GM12878 (cell line): ENCODE measurements at regions not wholly inside any gene's neighbourhood (a gene's known extent, or its start where the extent isn't known, plus 50 kb on each side); places are given as distances from the start of the nearest gene placed in this dataset.

ENCODE experiments used
- ATAC-seq: fragments of 200-7000 bp; cut with Tn5 transposase; 3 replicates; pipeline ENCODE4 v1.9.1; 2020; ENCODE audit warnings: mild to moderate bottlenecking, moderate library complexity
- BruUV-seq: library from RNA; stranded (reverse); fragments of 400-500 nt; replicated peaks from 2 replicates; lab custom pipeline; 2021; lab: Mats Ljungman, UMichigan
- CTCF ChIA-PET: fragments of 300-600 bp; sonication (Branson Sonifier 250); formaldehyde crosslinking; extraction: SDS; loops from one replicate; lab custom pipeline; 2021; ENCODE audit warnings: inconsistent platforms; lab: Yijun Ruan, JAX
- POLR2A ChIA-PET: fragments of 350-600 bp; formaldehyde crosslinking; extraction: SDS; loops from one replicate; lab custom pipeline; 2021; ENCODE audit warnings: inconsistent platforms; lab: Charles Lee
- RAD21 ChIA-PET: fragments of 300-600 bp; sonication (Branson Sonifier 250); formaldehyde crosslinking; loops from one replicate; lab custom pipeline; 2023; ENCODE audit warnings: antibody characterized with exemption; ENCODE audit not compliant: unreplicated experiment; lab: Charles Lee
- SMC1A ChIA-PET: fragments of 300-600 bp; sonication (Branson Sonifier 250); formaldehyde crosslinking; loops from one replicate; lab custom pipeline; 2023; ENCODE audit not compliant: unreplicated experiment, uncharacterized antibody; lab: Charles Lee
- DNase-seq: peaks from one replicate; pipeline ENCODE4 v3.0.0-alpha.2; 2011; ENCODE audit warnings: low read depth, low spot score
- FAIRE-seq: peaks from 3 replicates; lab custom pipeline; 2011; peaks lifted over from hg19 to GRCh38; lab: Jason Lieb, UNC
- H2AFZ ChIP-seq: 2 replicates; pipeline ENCODE4 v1.6.0; 2011; ENCODE audit warnings: low read depth, low read length, control low read depth; ENCODE audit not compliant: control insufficient read depth
- H3K27ac ChIP-seq: 2 replicates; pipeline ENCODE4 v1.5.1; 2011; ENCODE audit warnings: control low read depth; ENCODE audit not compliant: control insufficient read depth, insufficient read depth
- H3K27me3 ChIP-seq, 2 experiments: replicated peaks in 1 of 2; 2 replicates each; pipeline versions ENCODE4 v1.6.0 to v1.6.1; 2011; ENCODE audit warnings: low read length in 1 of 2; ENCODE audit not compliant: control insufficient read depth in 2 of 2, insufficient read depth in 2 of 2
- H3K36me3 ChIP-seq, 2 experiments: 2 replicates each; pipeline ENCODE4 v1.5.1; 2011; ENCODE audit warnings: low read length in 1 of 2; ENCODE audit not compliant: control insufficient read depth in 2 of 2, insufficient read depth in 2 of 2
- H3K4me1 ChIP-seq: 2 replicates; pipeline ENCODE4 v1.6.1; 2011; ENCODE audit warnings: mild to moderate bottlenecking, low read length, moderate library complexity, mixed read lengths; ENCODE audit not compliant: control insufficient read depth, insufficient read depth
- H3K4me2 ChIP-seq: 2 replicates; pipeline ENCODE4 v1.6.0; 2011; ENCODE audit warnings: control low read depth; ENCODE audit not compliant: control insufficient read depth, insufficient read depth
- H3K4me3 ChIP-seq: fragments of 200-600 bp; sonication (generic); 2 replicates; pipeline ENCODE4 v1.5.1; 2016
- H3K79me2 ChIP-seq: 2 replicates; pipeline ENCODE4 v1.6.0; 2011; ENCODE audit warnings: low read length; ENCODE audit not compliant: control insufficient read depth, insufficient read depth
- H3K9ac ChIP-seq: 2 replicates; pipeline ENCODE4 v1.8.0; 2011; ENCODE audit warnings: low read length, control low read depth, mixed read lengths; ENCODE audit not compliant: control insufficient read depth, insufficient read depth
- H3K9me3 ChIP-seq: replicated peaks from 3 replicates; pipeline ENCODE4 v1.5.1; 2011; ENCODE audit warnings: mild to moderate bottlenecking, low read length; ENCODE audit not compliant: control insufficient read depth, insufficient read depth
- H4K20me1 ChIP-seq: 2 replicates; pipeline ENCODE4 v1.6.0; 2011; ENCODE audit not compliant: control insufficient read depth, insufficient read depth
- ASH2L ChIP-seq: fragments of 300-600, 200-600 bp; sonication (generic); IDR thresholded peaks from 2 replicates; pipeline ENCODE4 v1.6.1; 2017; ENCODE audit warnings: low read depth, mild to moderate bottlenecking, borderline replicate concordance
- ATF3 ChIP-seq: IDR thresholded peaks from 2 replicates; pipeline ENCODE4 v1.6.1; 2011; ENCODE audit warnings: low read depth, mild to moderate bottlenecking, low read length, moderate library complexity, borderline replicate concordance; ENCODE audit errors: extremely low read depth
- CBFB ChIP-seq: IDR thresholded peaks from 2 replicates; pipeline ENCODE4 v1.6.1; 2016; ENCODE audit warnings: antibody characterized with exemption, low read depth
- CHD2 ChIP-seq: IDR thresholded peaks from 2 replicates; pipeline ENCODE4 v1.6.1; 2011; ENCODE audit warnings: low read depth, low read length, improper control_type of control experiment, borderline replicate concordance
- GATAD2B ChIP-seq: fragments of 450-650 bp; conservative IDR thresholded peaks from 2 replicates; pipeline ENCODE4 v1.6.1; 2017; ENCODE audit warnings: low read depth, mild to moderate bottlenecking, moderate library complexity
- JUNB ChIP-seq: IDR thresholded peaks from 2 replicates; pipeline ENCODE4 v1.6.1; 2016; ENCODE audit warnings: antibody characterized with exemption, mild to moderate bottlenecking
- MEF2B ChIP-seq: fragments of 450-650 bp; IDR thresholded peaks from 2 replicates; pipeline ENCODE4 v1.6.1; 2018; ENCODE audit warnings: mild to moderate bottlenecking, moderate library complexity; ENCODE audit not compliant: partially characterized antibody, poor library complexity, severe bottlenecking
- MTA3 ChIP-seq: IDR thresholded peaks from 2 replicates; pipeline ENCODE4 v1.6.1; 2012; ENCODE audit warnings: low read length, inconsistent platforms, borderline replicate concordance
- NR2F1 ChIP-seq: fragments of 450-650 bp; conservative IDR thresholded peaks from 2 replicates; pipeline ENCODE4 v1.6.1; 2017; ENCODE audit warnings: mild to moderate bottlenecking
- SIX5 ChIP-seq: IDR thresholded peaks from 2 replicates; pipeline ENCODE4 v1.6.1; 2011; ENCODE audit warnings: mild to moderate bottlenecking, low read depth, low read length, moderate library complexity; ENCODE audit not compliant: severe bottlenecking
- SUPT20H ChIP-seq: IDR thresholded peaks from 2 replicates; pipeline ENCODE4 v1.6.1; 2011; ENCODE audit warnings: low read depth, mild to moderate bottlenecking, low read length, moderate library complexity, borderline replicate concordance; ENCODE audit not compliant: control insufficient read depth
- ZNF384 ChIP-seq: IDR thresholded peaks from 2 replicates; pipeline ENCODE4 v1.6.1; 2012; ENCODE audit warnings: low read depth, mild to moderate bottlenecking, low read length, improper control_type of control experiment, borderline replicate concordance
- WGBS: methylation state at CpG from one replicate; pipeline ENCODE4 v1.1.6; 2016; ENCODE audit warnings: low lambda C conversion rate; ENCODE audit not compliant: insufficient replicate concordance, insufficient coverage; ENCODE audit errors: missing lambda C conversion rate; 5-methylcytosine and 5-hydroxymethylcytosine counted together
- in situ Hi-C: fragments of 300-500 bp; cut with MboI; formaldehyde crosslinking; loops from 9 replicates; pipeline ENCODE4 v1.14.3; 2018; ENCODE audit warnings: mixed read lengths
- intact Hi-C: fragments of 100-400 bp; cut with micrococcal nuclease; formaldehyde crosslinking; loops from one replicate; pipeline ENCODE4 v1.14.2; 2022; ENCODE audit not compliant: unreplicated experiment
- TF ChIP-seq, protein P1 (sequence below): IDR thresholded peaks from 2 replicates; pipeline ENCODE4 v1.6.1; 2011; ENCODE audit warnings: low read depth, low read length, improper control_type of control experiment, borderline replicate concordance
- TF ChIP-seq, protein P2 (sequence below): IDR thresholded peaks from 2 replicates; pipeline ENCODE4 v1.6.1; 2012; ENCODE audit warnings: low read length, inconsistent platforms
- TF ChIP-seq, protein P3 (sequence below): fragments of 450-650 bp; IDR thresholded peaks from 2 replicates; pipeline ENCODE4 v1.6.1; 2017; ENCODE audit warnings: mild to moderate bottlenecking, low read depth, inconsistent platforms; ENCODE audit not compliant: poor library complexity, severe bottlenecking
- TF ChIP-seq, protein P4 (sequence below): fragments of 450-650 bp; IDR thresholded peaks from 2 replicates; pipeline ENCODE4 v1.6.1; 2016; ENCODE audit warnings: mild to moderate bottlenecking

DNA sequence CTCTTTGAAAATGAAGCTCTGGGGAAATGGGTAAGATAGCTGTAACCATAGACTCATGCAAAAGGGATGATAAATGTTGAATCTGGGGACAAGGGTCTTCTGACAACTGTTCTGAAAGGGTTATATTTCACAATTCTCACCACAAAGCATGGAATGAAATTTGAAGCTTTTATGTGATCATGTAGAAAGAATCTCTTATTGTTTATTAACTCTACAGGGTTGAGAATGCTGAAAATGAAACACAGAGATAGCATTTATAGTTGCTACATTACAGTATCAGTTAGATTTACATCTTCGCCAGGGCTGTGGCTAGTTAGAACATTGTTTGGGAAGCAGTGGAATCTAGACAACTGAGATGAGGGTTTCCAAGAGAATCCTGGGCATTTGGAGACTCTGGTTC lies 97.4 kb upstream of the LHCGR start (continued):
- TF ChIP-seq, protein P1, sequence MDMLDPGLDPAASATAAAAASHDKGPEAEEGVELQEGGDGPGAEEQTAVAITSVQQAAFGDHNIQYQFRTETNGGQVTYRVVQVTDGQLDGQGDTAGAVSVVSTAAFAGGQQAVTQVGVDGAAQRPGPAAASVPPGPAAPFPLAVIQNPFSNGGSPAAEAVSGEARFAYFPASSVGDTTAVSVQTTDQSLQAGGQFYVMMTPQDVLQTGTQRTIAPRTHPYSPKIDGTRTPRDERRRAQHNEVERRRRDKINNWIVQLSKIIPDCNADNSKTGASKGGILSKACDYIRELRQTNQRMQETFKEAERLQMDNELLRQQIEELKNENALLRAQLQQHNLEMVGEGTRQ, result no peak
- no peak for TF ChIP-seq ZNF384

- Histone ChIP-seq H3K4me1 (no peaks in the 10 kb centered on the region), H3K9ac (no peak overlapping the region), H3K4me2 (no peak overlapping the region), H3K79me2 (no peaks in the 10 kb centered on the region), H3K9me3 (no peaks in the 10 kb centered on the region), H3K36me3 (no peaks in the 10 kb centered on the region), H3K4me3 (no peak overlapping the region), H3K27ac (no peak overlapping the region), H3K27me3 (peaks cover 0 to 3% of the 10 kb centered on the region in 2 experiments; a peak in 2 of 4 replicates), H2AFZ (no peak overlapping the region), H4K20me1 (no peaks in the 10 kb centered on the region)
- BruUV-seq, result no TSS peak
- in situ Hi-C loops, result no loop called here
- CTCF ChIA-PET, result no interaction called here
- POLR2A ChIA-PET, result no interaction called here
- DNase-seq (no peak), ATAC-seq (no peak), FAIRE-seq (no peak)
- SMC1A ChIA-PET, result no interaction called here
- WGBS, result 18% methylated on average over 3 of the region's 3 CpGs
- RAD21 ChIA-PET, result no interaction called here
- intact Hi-C loops, result no loop called here
- TF ChIP-seq, protein P2, sequence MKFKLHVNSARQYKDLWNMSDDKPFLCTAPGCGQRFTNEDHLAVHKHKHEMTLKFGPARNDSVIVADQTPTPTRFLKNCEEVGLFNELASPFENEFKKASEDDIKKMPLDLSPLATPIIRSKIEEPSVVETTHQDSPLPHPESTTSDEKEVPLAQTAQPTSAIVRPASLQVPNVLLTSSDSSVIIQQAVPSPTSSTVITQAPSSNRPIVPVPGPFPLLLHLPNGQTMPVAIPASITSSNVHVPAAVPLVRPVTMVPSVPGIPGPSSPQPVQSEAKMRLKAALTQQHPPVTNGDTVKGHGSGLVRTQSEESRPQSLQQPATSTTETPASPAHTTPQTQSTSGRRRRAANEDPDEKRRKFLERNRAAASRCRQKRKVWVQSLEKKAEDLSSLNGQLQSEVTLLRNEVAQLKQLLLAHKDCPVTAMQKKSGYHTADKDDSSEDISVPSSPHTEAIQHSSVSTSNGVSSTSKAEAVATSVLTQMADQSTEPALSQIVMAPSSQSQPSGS, result no peak
- TF ChIP-seq JUNB (no peak), NR2F1 (no peak), MTA3 (no peak), CHD2 (no peak), MEF2B (no peak), CBFB (no peak), ASH2L (no peak), ATF3 (no peak), SUPT20H (no peak), GATAD2B (no peak), SIX5 (no peak)
- TF ChIP-seq, protein P3, sequence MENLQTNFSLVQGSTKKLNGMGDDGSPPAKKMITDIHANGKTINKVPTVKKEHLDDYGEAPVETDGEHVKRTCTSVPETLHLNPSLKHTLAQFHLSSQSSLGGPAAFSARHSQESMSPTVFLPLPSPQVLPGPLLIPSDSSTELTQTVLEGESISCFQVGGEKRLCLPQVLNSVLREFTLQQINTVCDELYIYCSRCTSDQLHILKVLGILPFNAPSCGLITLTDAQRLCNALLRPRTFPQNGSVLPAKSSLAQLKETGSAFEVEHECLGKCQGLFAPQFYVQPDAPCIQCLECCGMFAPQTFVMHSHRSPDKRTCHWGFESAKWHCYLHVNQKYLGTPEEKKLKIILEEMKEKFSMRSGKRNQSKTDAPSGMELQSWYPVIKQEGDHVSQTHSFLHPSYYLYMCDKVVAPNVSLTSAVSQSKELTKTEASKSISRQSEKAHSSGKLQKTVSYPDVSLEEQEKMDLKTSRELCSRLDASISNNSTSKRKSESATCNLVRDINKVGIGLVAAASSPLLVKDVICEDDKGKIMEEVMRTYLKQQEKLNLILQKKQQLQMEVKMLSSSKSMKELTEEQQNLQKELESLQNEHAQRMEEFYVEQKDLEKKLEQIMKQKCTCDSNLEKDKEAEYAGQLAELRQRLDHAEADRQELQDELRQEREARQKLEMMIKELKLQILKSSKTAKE, result no peak
- TF ChIP-seq, protein P1, result no peak
- TF ChIP-seq, protein P4, sequence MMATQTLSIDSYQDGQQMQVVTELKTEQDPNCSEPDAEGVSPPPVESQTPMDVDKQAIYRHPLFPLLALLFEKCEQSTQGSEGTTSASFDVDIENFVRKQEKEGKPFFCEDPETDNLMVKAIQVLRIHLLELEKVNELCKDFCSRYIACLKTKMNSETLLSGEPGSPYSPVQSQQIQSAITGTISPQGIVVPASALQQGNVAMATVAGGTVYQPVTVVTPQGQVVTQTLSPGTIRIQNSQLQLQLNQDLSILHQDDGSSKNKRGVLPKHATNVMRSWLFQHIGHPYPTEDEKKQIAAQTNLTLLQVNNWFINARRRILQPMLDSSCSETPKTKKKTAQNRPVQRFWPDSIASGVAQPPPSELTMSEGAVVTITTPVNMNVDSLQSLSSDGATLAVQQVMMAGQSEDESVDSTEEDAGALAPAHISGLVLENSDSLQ, result no peak
Measured at GRCh38 chr2:48851161-48851560, 95.6 kb upstream of the LHCGR start.
